GM23248 (cell line): ENCODE measurements at regions not wholly inside any gene's neighbourhood (a gene's known extent, or its start where the extent isn't known, plus 50 kb on each side); places are given as distances from the start of the nearest gene placed in this dataset.

Experiments
- DNase-seq: peaks from one replicate; pipeline ENCODE4 v3.0.0-alpha.2; 2015
- H2AFZ ChIP-seq: fragments of 200-600 bp; sonication (generic); 2 replicates; pipeline ENCODE4 v1.6.1; 2016; ENCODE audit warnings: antibody characterized with exemption
- H3F3A ChIP-seq: fragments of 200-600 bp; sonication (generic); 2 replicates; pipeline ENCODE4 v1.6.1; 2016; ENCODE audit warnings: mild to moderate bottlenecking, antibody characterized with exemption, mixed run types; ENCODE audit not compliant: insufficient read depth
- H3K27ac ChIP-seq: fragments of 200-600 bp; sonication (generic); 2 replicates; pipeline ENCODE4 v1.5.1; 2016; ENCODE audit warnings: mild to moderate bottlenecking
- H3K27me3 ChIP-seq: fragments of 200-600 bp; sonication (generic); replicated peaks from 2 replicates; pipeline ENCODE4 v1.6.1; 2016; ENCODE audit warnings: mild to moderate bottlenecking; ENCODE audit not compliant: insufficient read depth
- H3K36me3 ChIP-seq: fragments of 200-600 bp; sonication (generic); 2 replicates; pipeline ENCODE4 v1.6.1; 2016; ENCODE audit warnings: low read depth, mild to moderate bottlenecking
- H3K4me1 ChIP-seq: fragments of 200-600 bp; sonication (generic); 2 replicates; pipeline ENCODE4 v1.6.1; 2016; ENCODE audit warnings: mild to moderate bottlenecking; ENCODE audit not compliant: insufficient read depth
- H3K4me2 ChIP-seq: fragments of 200-600 bp; sonication (generic); one replicate; pipeline ENCODE4 v1.6.1; 2016; ENCODE audit warnings: mild to moderate bottlenecking; ENCODE audit not compliant: unreplicated experiment
- H3K4me3 ChIP-seq: fragments of 200-600 bp; sonication (generic); 2 replicates; pipeline ENCODE4 v1.5.1; 2016; ENCODE audit warnings: mild to moderate bottlenecking
- H3K79me2 ChIP-seq: fragments of 200-600 bp; sonication (generic); 2 replicates; pipeline ENCODE4 v1.6.1; 2016; ENCODE audit warnings: mild to moderate bottlenecking; ENCODE audit not compliant: insufficient read depth
- H3K9ac ChIP-seq: fragments of 200-600 bp; sonication (generic); 2 replicates; pipeline ENCODE4 v1.6.1; 2016; ENCODE audit warnings: mild to moderate bottlenecking
- H3K9me2 ChIP-seq: fragments of 200-600 bp; sonication (generic); 2 replicates; pipeline ENCODE4 v1.6.1; 2016; ENCODE audit warnings: mixed run types, mild to moderate bottlenecking, moderate library complexity; ENCODE audit not compliant: insufficient read depth
- H3K9me3 ChIP-seq: fragments of 200-600 bp; sonication (generic); one replicate; pipeline ENCODE4 v1.6.1; 2017; ENCODE audit warnings: low read depth
- H4K20me1 ChIP-seq: fragments of 200-600 bp; sonication (generic); 2 replicates; pipeline ENCODE4 v1.6.0; 2016; ENCODE audit not compliant: insufficient read depth
- EZH2 ChIP-seq: fragments of 200-600 bp; sonication (generic); IDR thresholded peaks from 2 replicates; pipeline ENCODE4 v1.6.1; 2018; ENCODE audit warnings: antibody characterized with exemption, mild to moderate bottlenecking; ENCODE audit not compliant: insufficient read depth, poor library complexity, severe bottlenecking
- EZH2phosphoT487 ChIP-seq: fragments of 200-600 bp; sonication (generic); IDR thresholded peaks from 2 replicates; pipeline ENCODE4 v1.6.1; 2018; ENCODE audit warnings: antibody characterized with exemption, moderate library complexity, mild to moderate bottlenecking, low read depth; ENCODE audit not compliant: insufficient read depth
- WGBS, 2 experiments: methylation state at CpG; one replicate each; pipeline ENCODE4 v1.1.6; 2015 to 2017; ENCODE audit warnings: low lambda C conversion rate in 2 of 2, low coverage in 1 of 2; ENCODE audit errors: missing lambda C conversion rate in 2 of 2; 5-methylcytosine and 5-hydroxymethylcytosine counted together
- in situ Hi-C: fragments of 300-500 bp; cut with MboI; formaldehyde crosslinking; loops from 2 replicates; pipeline ENCODE4 v1.15.0; 2020

- Histone ChIP-seq H3K79me2 (no peaks in the 10 kb centered on the region), H3K9me2 (no peaks in the 10 kb centered on the region), H3K4me3 (no peak overlapping the region), H3K27me3 (no peaks in the 10 kb centered on the region), H3K27ac (no peak overlapping the region), H3K36me3 (no peaks in the 10 kb centered on the region), H2AFZ (peak overlapping the region; percentile 65), H3K9me3 (no peaks in the 10 kb centered on the region), H4K20me1 (no peaks in the 10 kb centered on the region), H3F3A (peaks cover 13% of the 10 kb centered on the region; the same call in 1 of the 2 replicates), H3K4me1 (peaks cover 23% of the 10 kb centered on the region), H3K4me2 (no peak overlapping the region), H3K9ac (no peak overlapping the region)
- in situ Hi-C loops, result no loop called here
- TF ChIP-seq EZH2, result no peak
- no peak for TF ChIP-seq EZH2phosphoT487
- DNase-seq, result peak; percentile 53
Observed at GRCh38 chr12:84637926-84638325, 274.7 kb downstream of the SLC6A15 start.

GRCh38 chr12:84636801-84637290 lies 275.8 kb downstream of the SLC6A15 start:
- Histone ChIP-seq H2AFZ (0 out of 2 replicates have a peak overlapping the region, but pooled peaks have one; percentile 7), H3K4me2 (no peak overlapping the region), H3F3A (peaks cover 13% of the 10 kb centered on the region; the same call in 1 of the 2 replicates), H4K20me1 (no peaks in the 10 kb centered on the region), H3K4me1 (peaks cover 23% of the 10 kb centered on the region), H3K27me3 (no peaks in the 10 kb centered on the region), H3K9me2 (no peaks in the 10 kb centered on the region), H3K36me3 (no peaks in the 10 kb centered on the region), H3K9me3 (no peaks in the 10 kb centered on the region), H3K27ac (no peak overlapping the region), H3K9ac (no peak overlapping the region), H3K79me2 (no peaks in the 10 kb centered on the region), H3K4me3 (no peak overlapping the region)
- peak; percentile 43 for DNase-seq
- in situ Hi-C loops, result no loop called here
- no peak for TF ChIP-seq EZH2phosphoT487
- no peak for TF ChIP-seq EZH2

GRCh38 chr12:84634526-84634925 lies 278.1 kb downstream of the SLC6A15 start:
- Histone ChIP-seq H3K9ac (no peak overlapping the region), H3F3A (peaks cover 13% of the 10 kb centered on the region; the same call in 1 of the 2 replicates), H3K9me3 (no peaks in the 10 kb centered on the region), H4K20me1 (no peaks in the 10 kb centered on the region), H3K79me2 (no peaks in the 10 kb centered on the region), H3K4me2 (no peak overlapping the region), H2AFZ (no peak overlapping the region), H3K27me3 (no peaks in the 10 kb centered on the region), H3K4me1 (peaks cover 23% of the 10 kb centered on the region), H3K36me3 (no peaks in the 10 kb centered on the region), H3K9me2 (no peaks in the 10 kb centered on the region), H3K27ac (no peak overlapping the region), H3K4me3 (no peak overlapping the region)
- TF ChIP-seq EZH2 (no peak), EZH2phosphoT487 (no peak)
- WGBS, 2 experiments, result 71 to 77% methylated on average over 4 of the region's 4 CpGs
- in situ Hi-C loops, result no loop called here
- no peak for DNase-seq

- H3K27me3 ChIP-seq, result no peaks in the 10 kb centered on the region
- no peaks in the 10 kb centered on the region for H3K36me3 ChIP-seq
- H3K4me2 ChIP-seq, result no peak overlapping the region
- no peaks in the 10 kb centered on the region for H3F3A ChIP-seq
- H3K79me2 ChIP-seq, result no peaks in the 10 kb centered on the region
- no peak overlapping the region for H3K4me3 ChIP-seq
- H3K4me1 ChIP-seq, result peaks cover 12% of the 10 kb centered on the region
- H3K9ac ChIP-seq, result no peak overlapping the region
- in situ Hi-C loops, result no loop called here
- WGBS, 2 experiments, result 93 to 95% methylated on average over 4 of the region's 4 CpGs
- DNase-seq, result no peak
- H4K20me1 ChIP-seq, result no peaks in the 10 kb centered on the region
- H2AFZ ChIP-seq, result no peak overlapping the region
- no peak overlapping the region for H3K27ac ChIP-seq
- TF ChIP-seq EZH2phosphoT487 (no peak), EZH2 (no peak)
- no peaks in the 10 kb centered on the region for H3K9me3 ChIP-seq
- H3K9me2 ChIP-seq, result no peaks in the 10 kb centered on the region
Observed at GRCh38 chr12:84632556-84632955, 280.0 kb downstream of the SLC6A15 start.

GRCh38 chr12:84631020-84631419 lies 281.6 kb downstream of the SLC6A15 start:
- H3K27ac ChIP-seq, result no peak overlapping the region
- no peaks in the 10 kb centered on the region for H3K9me3 ChIP-seq
- no peaks in the 10 kb centered on the region for H4K20me1 ChIP-seq
- no peaks in the 10 kb centered on the region for H3K9me2 ChIP-seq
- TF ChIP-seq EZH2phosphoT487, result no peak
- TF ChIP-seq EZH2, result no peak
- H3K4me2 ChIP-seq, result no peak overlapping the region
- in situ Hi-C loops, result no loop called here
- H3K79me2 ChIP-seq, result no peaks in the 10 kb centered on the region
- H3K4me3 ChIP-seq, result no peak overlapping the region
- H3K27me3 ChIP-seq, result no peaks in the 10 kb centered on the region
- no peak for DNase-seq
- H3K4me1 ChIP-seq, result no peaks in the 10 kb centered on the region
- H3F3A ChIP-seq, result no peaks in the 10 kb centered on the region
- no peaks in the 10 kb centered on the region for H3K36me3 ChIP-seq
- no peak overlapping the region for H2AFZ ChIP-seq
- no peak overlapping the region for H3K9ac ChIP-seq
